Right lobe of liver (tissue), 6 donors: ENCODE measurements at regions not wholly inside any gene's neighbourhood (a gene's known extent, or its start where the extent isn't known, plus 50 kb on each side); places are given as distances from the start of the nearest gene placed in this dataset.

Experiments
- ATAC-seq, 4 donors: fragments of 200-7000 bp; cut with Tn5 transposase; one replicate each; pipeline ENCODE4 v1.9.1; 2020; ENCODE audit warnings: mild to moderate bottlenecking in 4 of 4, moderate library complexity in 4 of 4
- DNase-seq, 3 donors: peaks; one replicate each; pipeline ENCODE4 v3.0.0-alpha.2; 2020
- H3K27ac ChIP-seq, 3 donors: fragments of 200-600 bp; one replicate each; pipeline ENCODE4 v1.8.0; 2022
- H3K27me3 ChIP-seq, 2 donors: fragments of 200-600 bp; one replicate each; pipeline ENCODE4 v1.8.0; 2022
- H3K36me3 ChIP-seq, 4 donors: fragments of 200-600 bp; sonication (generic) in 1 of 4; one replicate each; pipeline versions ENCODE4 v1.5.1 to v1.8.0; 2017 to 2022; ENCODE audit warnings: control low read depth in 1 of 4
- H3K4me1 ChIP-seq, 4 donors: fragments of 200-600 bp; sonication (generic) in 1 of 4; one replicate each; pipeline versions ENCODE4 v1.5.1 to v1.8.0; 2017 to 2022; ENCODE audit warnings: control low read depth in 1 of 4
- H3K4me3 ChIP-seq, 3 donors: fragments of 200-600 bp; one replicate each; pipeline ENCODE4 v1.8.0; 2022
- H3K9me3 ChIP-seq, 4 donors: fragments of 200-600 bp; sonication (generic) in 1 of 4; one replicate each; pipeline versions ENCODE4 v1.5.1 to v1.8.0; 2017 to 2022; ENCODE audit warnings: control low read depth in 1 of 4
- POLR2A ChIP-seq: fragments of 450-650 bp; IDR thresholded peaks from one replicate; pipeline ENCODE4 v1.6.1; 2017; ENCODE audit warnings: antibody characterized with exemption, mild to moderate bottlenecking
- WGBS: methylation state at CpG from one replicate; pipeline ENCODE4 v1.1.6; 2018; ENCODE audit warnings: low coverage, low lambda C conversion rate; ENCODE audit not compliant: insufficient coverage; ENCODE audit errors: missing lambda C conversion rate; 5-methylcytosine and 5-hydroxymethylcytosine counted together
- intact Hi-C, 2 donors: fragments of 100-400 bp; cut with DNase I; formaldehyde crosslinking; loops; one replicate each; pipeline versions ENCODE4 v1.11.2 to v1.14.1; 2022
- TF ChIP-seq, protein P1 (sequence below), 4 donors: fragments of 200-600 bp in 3 of 4; fragments of 450-650 bp in 1 of 4; IDR thresholded peaks; one replicate each; pipeline versions ENCODE4 v1.5.1 to v1.8.0; 2016 to 2022; ENCODE audit warnings: antibody characterized with exemption in 4 of 4, mild to moderate bottlenecking in 2 of 4
- donor health status: DM: no; HTN: yes; CAD: no.
- donor health status: DM: no; HTN: no; CAD: no.
- donor health status: DM: no; HTN: no; CAD: no.
- donor health status: DM: no; HTN: yes; CAD: no.
- donor health status: DM: no; HTN: yes; CAD: no.

GRCh38 chr5:143972068-143972467 lies 160.1 kb downstream of the HMHB1 start:
- H3K4me1 ChIP-seq: no peaks in the 10 kb centered on the region
- H3K4me3 ChIP-seq: no peak overlapping the region
- H3K9me3 ChIP-seq: no peaks in the 10 kb centered on the region
- H3K27me3 ChIP-seq: no peaks in the 10 kb centered on the region
- no peak for ATAC-seq
- TF ChIP-seq, protein P1, sequence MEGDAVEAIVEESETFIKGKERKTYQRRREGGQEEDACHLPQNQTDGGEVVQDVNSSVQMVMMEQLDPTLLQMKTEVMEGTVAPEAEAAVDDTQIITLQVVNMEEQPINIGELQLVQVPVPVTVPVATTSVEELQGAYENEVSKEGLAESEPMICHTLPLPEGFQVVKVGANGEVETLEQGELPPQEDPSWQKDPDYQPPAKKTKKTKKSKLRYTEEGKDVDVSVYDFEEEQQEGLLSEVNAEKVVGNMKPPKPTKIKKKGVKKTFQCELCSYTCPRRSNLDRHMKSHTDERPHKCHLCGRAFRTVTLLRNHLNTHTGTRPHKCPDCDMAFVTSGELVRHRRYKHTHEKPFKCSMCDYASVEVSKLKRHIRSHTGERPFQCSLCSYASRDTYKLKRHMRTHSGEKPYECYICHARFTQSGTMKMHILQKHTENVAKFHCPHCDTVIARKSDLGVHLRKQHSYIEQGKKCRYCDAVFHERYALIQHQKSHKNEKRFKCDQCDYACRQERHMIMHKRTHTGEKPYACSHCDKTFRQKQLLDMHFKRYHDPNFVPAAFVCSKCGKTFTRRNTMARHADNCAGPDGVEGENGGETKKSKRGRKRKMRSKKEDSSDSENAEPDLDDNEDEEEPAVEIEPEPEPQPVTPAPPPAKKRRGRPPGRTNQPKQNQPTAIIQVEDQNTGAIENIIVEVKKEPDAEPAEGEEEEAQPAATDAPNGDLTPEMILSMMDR (IDR thresholded peaks at IDR 0.05): no peak
- TF ChIP-seq POLR2A: no peak
- no peak overlapping the region for H3K27ac ChIP-seq
- DNase-seq: no peak
- H3K36me3 ChIP-seq: no peaks in the 10 kb centered on the region
- intact Hi-C loops: no loop called here
- 49% methylated on average over 2 of the region's 2 CpGs for WGBS

- no peak for DNase-seq
- ATAC-seq: no peak
- Histone ChIP-seq H3K27me3 (no peaks in the 10 kb centered on the region), H3K4me3 (no peak overlapping the region), H3K9me3 (no peaks in the 10 kb centered on the region), H3K4me1 (no peaks in the 10 kb centered on the region), H3K36me3 (no peaks in the 10 kb centered on the region), H3K27ac (no peak overlapping the region)
- 63% methylated on average over 1 of the region's 1 CpG for WGBS
- intact Hi-C loops: no loop called here
- TF ChIP-seq, protein P1 (IDR thresholded peaks at IDR 0.05): no peak
- no peak for TF ChIP-seq POLR2A
These were observed 164.1 kb downstream of the HMHB1 start for GRCh38 chr5:143976055-143976454.

DNA sequence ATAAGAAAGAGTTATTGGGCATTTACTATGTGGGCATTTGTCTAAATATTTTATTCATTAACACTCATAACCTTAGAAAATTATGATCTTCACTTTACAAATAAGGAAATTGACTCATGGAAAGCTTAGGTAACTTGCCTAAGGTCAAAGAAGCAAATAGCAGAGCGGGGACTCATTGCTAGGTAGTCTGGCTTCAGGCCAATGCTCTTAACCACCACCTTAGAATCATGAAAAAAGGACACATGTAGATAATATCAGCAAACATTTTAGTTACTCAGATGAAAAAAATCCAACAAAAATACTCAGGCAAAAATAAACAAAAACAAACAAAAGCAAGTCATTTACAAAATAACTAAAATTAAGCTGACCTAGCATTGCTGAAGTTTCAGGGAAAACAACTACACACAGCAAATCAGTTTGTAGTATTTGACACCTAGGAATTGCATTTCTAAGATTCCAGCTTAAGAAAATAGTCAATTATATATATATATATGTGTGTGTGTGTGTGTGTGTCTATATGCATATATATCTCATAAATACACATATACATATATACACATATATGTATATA lies 166.0 kb downstream of the HMHB1 start:
- TF ChIP-seq, protein P1 (IDR thresholded peaks at IDR 0.05): no peak
- TF ChIP-seq POLR2A: no peak
- 0% methylated on average over 1 of the region's 1 CpG for WGBS
- Histone ChIP-seq H3K27ac (no peak overlapping the region), H3K27me3 (no peaks in the 10 kb centered on the region), H3K9me3 (no peaks in the 10 kb centered on the region), H3K4me1 (no peaks in the 10 kb centered on the region), H3K36me3 (no peaks in the 10 kb centered on the region), H3K4me3 (no peak overlapping the region)
- intact Hi-C loops: no loop called here
- DNase-seq (no peak), ATAC-seq (no peak)

GRCh38 chr5:143979044-143979690 lies 167.2 kb downstream of the HMHB1 start:
- intact Hi-C loops: no loop called here
- no peak for DNase-seq
- 38% methylated on average over 1 of the region's 1 CpG for WGBS
- H3K36me3 ChIP-seq: no peaks in the 10 kb centered on the region
- H3K4me3 ChIP-seq: no peak overlapping the region
- H3K4me1 ChIP-seq: no peaks in the 10 kb centered on the region
- no peak overlapping the region for H3K27ac ChIP-seq
- H3K27me3 ChIP-seq: no peaks in the 10 kb centered on the region
- no peak for ATAC-seq
- no peaks in the 10 kb centered on the region for H3K9me3 ChIP-seq
- TF ChIP-seq, protein P1 (IDR thresholded peaks at IDR 0.05): no peak
- no peak for TF ChIP-seq POLR2A
